ENCODE measurements at regions not wholly inside any gene's neighbourhood (a gene's known extent, or its start where the extent isn't known, plus 50 kb on each side); places are given as distances from the start of the nearest gene placed in this dataset.

- no peak for TF ChIP-seq MAX (IDR thresholded peaks at IDR 0.05)
- no peak for TF ChIP-seq CTCF (IDR thresholded peaks at IDR 0.05)
- no peak for TF ChIP-seq HOXA7 (CRISPR knock-in tag; IDR thresholded peaks at IDR 0.05)
- TF ChIP-seq GATA3 (IDR thresholded peaks at IDR 0.05; ENCODE audit: borderline replicate concordance) = no peak
- no peak for TF ChIP-seq POLR2A (IDR thresholded peaks at IDR 0.05; ENCODE audit: low read length)
These were observed 854.4 kb downstream of the SQOR start for GRCh38 chr15:46489276-46489675.

All from A549 (cell line).